ENCODE measurements at regions not wholly inside any gene's neighbourhood (a gene's known extent, or its start where the extent isn't known, plus 50 kb on each side); places are given as distances from the start of the nearest gene placed in this dataset.

DNA sequence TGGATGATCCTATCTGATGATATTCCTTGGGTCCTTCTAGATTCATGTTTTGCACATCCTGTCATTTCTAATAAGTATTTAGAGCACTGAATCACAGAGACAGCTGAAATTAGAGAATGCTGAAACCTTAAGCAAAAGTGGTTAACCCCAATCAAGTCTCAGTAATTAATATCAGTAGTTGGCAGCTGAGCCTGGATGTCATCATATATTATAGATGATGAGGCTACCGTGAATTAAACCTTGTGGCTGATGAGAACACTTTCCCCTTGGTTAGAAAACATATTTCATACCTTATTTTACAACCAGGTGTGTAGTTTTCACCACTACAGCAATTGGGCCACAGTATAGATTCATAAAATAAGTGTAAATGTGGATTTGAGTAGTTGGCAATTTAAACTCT is 499.0 kb downstream of the PDGFC start:
- no peak for DNase-seq (ENCODE audit: low read depth)
- in situ Hi-C loops (cut with HindIII; ENCODE audit: low sequenced_read_pairs): no loop called here
- no peak overlapping the region for H3K4me3 ChIP-seq (ENCODE audit: low read depth, low read length)
- TF ChIP-seq, protein P1, sequence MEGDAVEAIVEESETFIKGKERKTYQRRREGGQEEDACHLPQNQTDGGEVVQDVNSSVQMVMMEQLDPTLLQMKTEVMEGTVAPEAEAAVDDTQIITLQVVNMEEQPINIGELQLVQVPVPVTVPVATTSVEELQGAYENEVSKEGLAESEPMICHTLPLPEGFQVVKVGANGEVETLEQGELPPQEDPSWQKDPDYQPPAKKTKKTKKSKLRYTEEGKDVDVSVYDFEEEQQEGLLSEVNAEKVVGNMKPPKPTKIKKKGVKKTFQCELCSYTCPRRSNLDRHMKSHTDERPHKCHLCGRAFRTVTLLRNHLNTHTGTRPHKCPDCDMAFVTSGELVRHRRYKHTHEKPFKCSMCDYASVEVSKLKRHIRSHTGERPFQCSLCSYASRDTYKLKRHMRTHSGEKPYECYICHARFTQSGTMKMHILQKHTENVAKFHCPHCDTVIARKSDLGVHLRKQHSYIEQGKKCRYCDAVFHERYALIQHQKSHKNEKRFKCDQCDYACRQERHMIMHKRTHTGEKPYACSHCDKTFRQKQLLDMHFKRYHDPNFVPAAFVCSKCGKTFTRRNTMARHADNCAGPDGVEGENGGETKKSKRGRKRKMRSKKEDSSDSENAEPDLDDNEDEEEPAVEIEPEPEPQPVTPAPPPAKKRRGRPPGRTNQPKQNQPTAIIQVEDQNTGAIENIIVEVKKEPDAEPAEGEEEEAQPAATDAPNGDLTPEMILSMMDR (IDR thresholded peaks at IDR 0.05; ENCODE audit: low read depth, low read length, missing control alignments): no peak

DNA sequence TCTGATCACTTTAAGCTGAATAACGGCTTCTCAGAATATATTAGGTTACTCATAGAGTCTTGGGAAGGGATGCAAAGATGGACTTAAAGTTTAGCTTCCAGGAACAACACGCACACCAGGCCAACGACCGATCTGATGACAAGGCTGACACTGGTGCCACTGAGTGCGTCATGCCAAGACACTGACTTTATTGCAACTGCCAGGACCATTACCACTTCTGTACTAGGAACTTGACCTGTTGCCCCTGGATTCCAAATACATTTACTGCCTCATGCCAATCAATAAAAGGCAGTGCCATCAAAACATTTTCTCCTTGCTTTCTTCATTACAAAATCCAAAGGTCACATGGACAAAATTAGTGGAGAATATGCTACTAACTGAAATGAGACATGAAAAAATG is 505.9 kb upstream of the CTSO start:
- TF ChIP-seq, protein P1 (IDR thresholded peaks at IDR 0.05; ENCODE audit: low read depth, low read length, missing control alignments): no peak
- in situ Hi-C loops (cut with HindIII; ENCODE audit: low sequenced_read_pairs): no loop called here
- no peak overlapping the region for H3K4me3 ChIP-seq (ENCODE audit: low read depth, low read length)
- no peak for DNase-seq (ENCODE audit: low read depth)

DNA sequence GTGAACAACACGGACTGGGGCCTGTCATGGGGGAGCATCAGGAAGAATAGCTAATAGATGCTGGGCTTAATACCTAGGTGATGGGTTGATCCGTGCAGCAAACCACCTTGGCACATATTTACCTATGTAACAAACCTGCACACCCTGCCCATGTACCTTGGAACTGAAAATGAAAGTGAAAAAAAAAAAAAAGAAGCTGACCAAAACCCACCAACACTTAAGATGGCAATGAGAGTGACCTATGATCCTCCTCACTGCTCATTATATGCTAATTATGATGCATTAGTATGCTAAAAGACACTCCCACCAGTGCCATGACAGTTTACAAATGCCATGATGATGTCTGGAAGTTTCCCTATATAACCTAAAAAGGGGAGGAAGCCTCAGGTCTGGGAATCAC is 503.2 kb upstream of the CTSO start:
- in situ Hi-C loops (cut with HindIII; ENCODE audit: low sequenced_read_pairs): no loop called here
- TF ChIP-seq, protein P1 (IDR thresholded peaks at IDR 0.05; ENCODE audit: low read depth, low read length, missing control alignments): no peak
- no peak overlapping the region for H3K4me3 ChIP-seq (ENCODE audit: low read depth, low read length)
- DNase-seq (ENCODE audit: low read depth): no peak

DNA sequence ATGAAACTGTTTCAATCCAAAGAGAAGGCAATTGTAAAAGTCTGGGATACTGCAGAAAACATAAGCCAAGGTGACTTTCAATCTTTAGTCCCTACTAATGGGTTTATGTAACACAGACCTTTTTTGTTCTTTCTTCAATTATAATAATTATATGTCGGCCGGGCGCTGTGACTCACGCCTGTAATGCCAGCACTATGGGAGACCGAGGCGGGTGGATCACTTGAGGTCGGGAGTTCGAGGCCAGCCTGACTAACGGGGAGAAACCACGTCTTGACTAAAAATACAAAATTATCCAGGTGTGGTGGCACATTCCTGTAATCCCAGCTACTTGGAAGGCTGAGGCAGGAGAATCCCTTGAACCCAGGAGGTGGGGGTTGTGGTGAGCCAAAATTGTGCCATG is 489.8 kb upstream of the CTSO start:
- no peak for DNase-seq (ENCODE audit: low read depth)
- in situ Hi-C loops (cut with HindIII; ENCODE audit: low sequenced_read_pairs): no loop called here
- no peak overlapping the region for H3K4me3 ChIP-seq (ENCODE audit: low read depth, low read length)
- TF ChIP-seq, protein P1 (IDR thresholded peaks at IDR 0.05; ENCODE audit: low read depth, low read length, missing control alignments): no peak

DNA sequence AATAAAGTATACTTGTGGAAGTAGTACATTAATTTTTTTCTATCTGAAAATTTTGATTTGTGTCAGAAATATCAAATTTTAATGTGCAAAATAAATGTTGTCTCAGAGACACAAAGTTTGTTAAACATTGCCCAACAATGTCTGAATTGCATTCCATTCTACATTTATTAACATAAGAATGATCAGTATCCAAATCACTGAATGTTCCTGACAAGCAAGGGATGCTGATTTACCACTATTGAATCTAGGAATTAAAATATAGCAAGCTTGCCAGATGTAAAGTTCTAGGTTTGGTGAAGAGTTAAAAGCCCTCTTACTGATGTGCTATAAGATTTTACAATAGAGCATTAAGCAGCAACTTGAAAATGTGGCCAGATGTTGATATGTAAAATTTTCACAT is 489.2 kb upstream of the CTSO start:
- in situ Hi-C loops (cut with HindIII; ENCODE audit: low sequenced_read_pairs): no loop called here
- no peak for DNase-seq (ENCODE audit: low read depth)
- H3K4me3 ChIP-seq (ENCODE audit: low read depth, low read length): no peak overlapping the region
- TF ChIP-seq, protein P1 (IDR thresholded peaks at IDR 0.05; ENCODE audit: low read depth, low read length, missing control alignments): no peak

DNA sequence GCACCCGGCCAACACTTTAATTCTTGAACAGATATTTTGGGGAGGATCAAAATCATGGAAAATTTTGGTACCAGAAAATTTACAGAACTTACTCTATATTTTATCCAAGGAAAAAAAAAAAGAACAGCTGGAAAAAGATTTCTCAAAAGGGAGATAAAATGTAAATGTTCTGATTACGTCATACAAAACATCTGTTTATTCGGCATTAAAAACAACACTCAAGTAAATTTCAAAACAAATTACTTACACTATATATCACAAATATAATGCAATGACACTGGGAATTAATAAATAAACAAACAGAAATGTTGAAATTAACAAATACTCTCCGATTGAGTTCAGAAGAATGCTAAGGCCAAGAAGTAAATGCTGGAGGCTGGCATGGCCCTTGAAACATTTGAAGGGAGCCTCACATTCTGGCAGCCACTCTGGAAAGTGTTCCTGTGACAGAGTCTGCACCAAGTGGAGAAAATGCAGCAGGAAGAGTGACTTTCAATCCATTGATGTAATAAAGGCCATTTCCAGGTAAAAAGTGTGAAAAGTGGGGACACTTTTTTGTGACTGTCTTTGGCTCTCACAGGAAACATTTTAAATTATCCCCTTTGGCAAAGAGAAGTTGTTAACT is 486.0 kb upstream of the CTSO start:
- no peak overlapping the region for H3K4me3 ChIP-seq (ENCODE audit: low read depth, low read length)
- in situ Hi-C loops (cut with HindIII; ENCODE audit: low sequenced_read_pairs): no loop called here
- DNase-seq (ENCODE audit: low read depth): no peak
- TF ChIP-seq, protein P1 (IDR thresholded peaks at IDR 0.05; ENCODE audit: low read depth, low read length, missing control alignments): no peak

Measured in astrocyte of the cerebellum (primary cell).